GM12874 (cell line): ENCODE measurements at regions not wholly inside any gene's neighbourhood (a gene's known extent, or its start where the extent isn't known, plus 50 kb on each side); places are given as distances from the start of the nearest gene placed in this dataset.

Experiments
- CTCF ChIP-seq: IDR thresholded peaks from 2 replicates; pipeline ENCODE4 v1.5.1; 2011; ENCODE audit warnings: low read depth, mild to moderate bottlenecking, control low read depth, low read length, moderate library complexity; ENCODE audit not compliant: insufficient read depth

GRCh38 chr1:239222999-239223398 is 163.4 kb upstream of the CHRM3 start:
- no peak for TF ChIP-seq CTCF

GRCh38 chr1:239221656-239222055 is 164.7 kb upstream of the CHRM3 start:
- TF ChIP-seq CTCF, result no peak

GRCh38 chr1:239219679-239220078 is 166.7 kb upstream of the CHRM3 start:
- no peak for TF ChIP-seq CTCF

- TF ChIP-seq CTCF, result no peak
Observed at GRCh38 chr1:239218301-239218700, 168.1 kb upstream of the CHRM3 start.

- TF ChIP-seq CTCF, result no peak
Observed at GRCh38 chr1:239212811-239213220, 173.6 kb upstream of the CHRM3 start.

- no peak for TF ChIP-seq CTCF
Observed at GRCh38 chr1:239209591-239209990, 176.8 kb upstream of the CHRM3 start.

GRCh38 chr1:239204401-239204800 is 182.0 kb upstream of the CHRM3 start:
- no peak for TF ChIP-seq CTCF

GRCh38 chr1:239197871-239198270 is 188.5 kb upstream of the CHRM3 start:
- TF ChIP-seq CTCF, result no peak
